ENCODE measurements at regions not wholly inside any gene's neighbourhood (a gene's known extent, or its start where the extent isn't known, plus 50 kb on each side); places are given as distances from the start of the nearest gene placed in this dataset.
"Not testable (repeated sequence)": the region's sequence is repeated elsewhere in the genome, so short reads cannot be mapped to it uniquely, and the experiment has no call there.

- in situ Hi-C loops (cut with HindIII; ENCODE audit: low pct_unique_long_range_greater_than_20kb, low sequenced_read_pairs), result no loop called here
- DNase-seq (ENCODE audit: low read depth), result no peak
Observed at GRCh38 chr4:26017531-26017930, 103.5 kb downstream of the SMIM20 start.

DNA sequence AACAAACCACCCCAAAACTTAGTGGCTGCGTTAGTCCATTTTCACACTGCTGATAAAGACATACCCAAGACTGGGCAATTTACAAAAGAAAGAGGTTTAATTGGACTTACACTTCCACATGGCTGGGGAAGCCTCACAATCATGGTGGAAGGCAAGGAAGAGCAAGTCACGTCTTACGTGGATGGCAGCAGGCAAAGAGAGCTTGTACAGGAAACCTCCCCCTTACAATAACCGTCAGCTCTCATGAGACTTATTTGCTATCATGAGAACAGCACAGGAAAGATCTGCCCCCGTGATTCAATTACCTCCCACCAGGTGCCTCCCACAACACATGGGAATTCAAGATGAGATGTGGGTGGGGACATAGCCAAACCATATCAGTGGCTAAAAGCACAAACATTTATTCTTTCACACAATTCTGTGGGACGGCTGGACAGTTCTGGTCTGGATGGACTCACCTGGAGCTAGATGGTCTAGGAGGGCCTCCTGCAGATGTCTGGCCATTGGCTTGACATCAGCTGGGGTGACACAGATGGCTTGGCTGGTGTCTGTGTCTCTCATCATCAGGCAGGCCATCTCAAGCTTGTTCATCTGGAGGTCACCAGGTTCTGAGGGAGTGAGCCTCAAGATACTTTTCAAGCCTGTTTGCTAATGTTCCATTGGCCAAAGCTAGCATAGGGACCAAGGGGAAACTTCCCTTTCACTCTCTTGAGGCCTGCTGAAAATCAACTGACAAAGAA, 104.1 kb downstream of the SMIM20 start:
- DNase-seq (ENCODE audit: low read depth); in situ Hi-C loops (cut with HindIII; ENCODE audit: low pct_unique_long_range_greater_than_20kb, low sequenced_read_pairs): not testable (repeated sequence)

DNA sequence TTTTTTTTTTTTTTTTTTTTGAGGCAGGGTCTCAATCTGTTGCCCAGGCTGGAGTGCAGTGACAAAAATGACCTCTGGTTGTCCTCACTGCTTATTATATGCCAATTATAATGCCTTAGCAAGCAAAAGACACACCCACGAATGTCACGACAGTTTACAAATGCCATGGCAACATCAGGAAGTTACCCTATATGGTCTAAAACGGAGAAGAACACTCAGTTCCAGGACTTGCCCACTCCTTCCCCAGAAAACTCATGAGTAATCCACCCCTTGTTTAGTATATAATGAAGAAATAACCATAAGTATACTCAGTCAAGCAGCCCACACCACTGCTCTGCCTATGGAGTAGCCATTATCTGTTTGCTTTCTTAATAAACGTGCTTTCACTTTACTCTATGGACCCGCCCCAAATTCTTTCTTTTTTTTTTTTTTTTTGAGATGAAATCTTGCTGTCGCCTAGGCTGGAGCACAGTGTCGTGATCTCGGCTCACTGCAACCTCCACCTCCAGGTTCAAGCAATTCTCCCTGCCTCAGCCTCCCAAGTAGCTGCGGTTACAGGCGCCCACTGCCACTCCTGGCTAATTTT, 106.2 kb downstream of the SMIM20 start:
- in situ Hi-C loops (cut with HindIII; ENCODE audit: low pct_unique_long_range_greater_than_20kb, low sequenced_read_pairs), result no loop called here
- peak; percentile 31 for DNase-seq (ENCODE audit: low read depth)

DNA sequence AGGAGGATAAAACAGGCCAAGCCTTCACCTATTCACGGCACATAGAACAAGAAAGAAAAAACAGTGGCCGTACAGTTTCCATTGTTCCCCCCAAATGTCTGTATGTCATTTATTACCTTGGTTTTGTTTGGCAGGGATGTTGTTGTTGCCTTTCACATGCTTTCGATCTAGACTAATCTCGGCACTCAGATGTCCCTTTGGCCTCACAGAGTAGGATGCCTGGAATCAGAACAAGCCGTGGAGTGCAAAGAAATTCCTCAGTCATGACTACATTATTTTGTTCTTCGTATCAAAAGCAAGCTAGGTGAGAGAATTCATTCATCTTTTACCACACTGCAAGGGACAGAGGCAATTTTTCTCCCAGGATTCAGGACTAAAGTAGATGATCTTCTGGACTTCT, 106.9 kb downstream of the SMIM20 start:
- in situ Hi-C loops (cut with HindIII; ENCODE audit: low pct_unique_long_range_greater_than_20kb, low sequenced_read_pairs), result no loop called here
- DNase-seq (ENCODE audit: low read depth), result peak; percentile 51

DNA sequence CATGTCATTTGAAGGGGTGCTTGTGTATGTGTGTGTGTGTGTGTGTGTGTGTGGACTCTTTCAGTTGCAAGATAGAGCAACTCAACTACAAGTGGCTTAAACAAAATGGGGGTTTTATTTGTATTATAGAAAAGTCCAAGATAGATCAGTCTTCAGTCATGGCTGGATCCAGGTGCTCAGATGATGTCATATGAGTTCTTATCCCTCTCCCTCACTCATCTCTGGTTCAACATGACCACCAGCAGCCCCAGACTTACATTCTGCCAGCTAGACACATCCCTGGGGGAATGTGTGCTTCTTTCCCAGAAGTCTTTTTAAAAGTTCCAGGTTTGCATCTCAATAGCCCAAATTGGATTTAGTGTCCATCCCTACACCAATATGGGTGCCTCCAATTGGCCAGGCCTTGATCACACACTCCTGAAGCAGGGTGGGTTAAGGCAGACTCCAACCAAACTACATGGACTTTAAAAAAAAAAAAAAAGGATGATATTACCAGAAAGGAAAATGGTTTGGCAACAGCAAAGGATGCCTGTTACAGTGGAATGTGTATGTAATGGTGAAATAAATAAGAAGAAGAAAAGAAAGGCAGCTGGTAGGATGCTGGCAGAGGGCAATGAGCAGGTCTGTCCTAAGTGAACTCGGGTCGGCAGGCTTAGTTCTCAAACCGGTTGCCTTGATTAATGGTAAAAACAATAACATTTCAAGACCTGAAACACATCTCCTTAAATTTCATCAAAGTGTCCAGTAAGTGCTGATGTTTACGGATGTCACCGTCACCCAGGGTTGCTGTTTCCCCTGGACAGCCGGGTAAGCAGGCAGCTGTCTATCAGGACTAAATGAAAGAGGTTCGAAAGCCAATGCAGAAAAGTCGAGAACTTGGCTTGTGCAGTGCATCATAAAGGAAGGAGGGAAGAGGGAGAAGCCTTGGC, 107.7 kb downstream of the SMIM20 start:
- in situ Hi-C loops (cut with HindIII; ENCODE audit: low pct_unique_long_range_greater_than_20kb, low sequenced_read_pairs), result no loop called here
- peak; percentile 4 for DNase-seq (ENCODE audit: low read depth)

- in situ Hi-C loops (cut with HindIII; ENCODE audit: low pct_unique_long_range_greater_than_20kb, low sequenced_read_pairs), result no loop called here
- DNase-seq (ENCODE audit: low read depth), result peak; percentile 74
Observed at GRCh38 chr4:26022346-26023202, 108.6 kb downstream of the SMIM20 start.

DNA sequence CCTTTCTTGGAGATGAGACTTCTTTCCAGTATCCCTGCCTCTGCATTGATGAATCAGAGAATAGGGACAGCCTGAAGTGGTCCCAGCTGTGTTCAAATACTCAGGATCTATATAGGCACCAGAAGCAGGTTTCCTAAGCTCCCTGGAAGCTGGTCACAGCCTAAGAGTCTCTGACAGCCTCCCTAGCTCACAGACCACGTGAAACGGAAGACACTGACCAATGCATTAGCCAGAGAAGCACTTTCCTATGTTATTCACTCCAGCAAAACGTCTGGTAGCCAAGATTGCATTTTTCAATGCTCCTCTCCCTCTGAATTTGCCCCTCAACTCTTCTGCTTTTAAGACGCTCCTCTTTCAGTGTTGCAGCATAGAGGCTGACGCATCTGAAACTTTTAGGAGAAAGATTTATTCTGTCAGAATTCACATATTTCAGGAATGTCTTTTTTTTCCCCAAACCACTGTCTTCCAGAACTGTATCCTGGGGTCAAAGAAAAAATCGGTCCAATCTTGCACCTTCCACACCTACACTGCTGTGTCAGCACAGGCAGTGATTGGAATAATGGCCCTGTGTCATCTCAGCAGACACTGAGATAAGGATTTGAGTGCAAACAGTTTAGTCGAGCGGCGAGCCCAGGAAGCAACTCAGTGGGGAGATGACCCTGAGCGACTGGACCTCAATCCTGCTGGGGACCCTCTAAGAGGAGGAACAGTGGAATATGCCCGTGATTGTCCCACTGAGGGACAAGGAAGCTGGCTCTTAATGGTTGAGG, 109.4 kb downstream of the SMIM20 start:
- no peak for DNase-seq (ENCODE audit: low read depth)
- in situ Hi-C loops (cut with HindIII; ENCODE audit: low pct_unique_long_range_greater_than_20kb, low sequenced_read_pairs), result no loop called here

DNA sequence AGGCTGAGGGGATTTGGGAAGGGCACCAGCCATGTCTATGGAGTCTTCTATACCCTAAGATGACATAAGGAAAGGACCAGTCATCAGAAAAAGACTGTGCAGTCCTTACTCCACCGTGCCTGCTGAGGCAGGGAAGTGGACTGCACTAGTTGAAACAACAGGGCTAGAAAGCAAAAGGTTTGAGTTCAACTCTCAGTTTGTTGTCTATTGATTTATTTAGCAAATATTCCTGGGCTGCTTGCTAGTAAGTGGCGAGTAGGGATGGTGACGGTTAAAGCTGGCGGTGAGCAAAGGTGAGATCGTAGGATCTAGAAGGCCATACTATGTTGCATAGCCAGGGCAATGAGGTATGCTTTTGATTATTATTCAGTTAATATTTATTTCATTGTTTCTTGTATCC, 110.1 kb downstream of the SMIM20 start:
- no peak for DNase-seq (ENCODE audit: low read depth)
- in situ Hi-C loops (cut with HindIII; ENCODE audit: low pct_unique_long_range_greater_than_20kb, low sequenced_read_pairs), result no loop called here

GRCh38 chr4:26028133-26028792, 114.2 kb downstream of the SMIM20 start:
- in situ Hi-C loops (cut with HindIII; ENCODE audit: low pct_unique_long_range_greater_than_20kb, low sequenced_read_pairs), result no loop called here
- DNase-seq (ENCODE audit: low read depth), result no peak

DNA sequence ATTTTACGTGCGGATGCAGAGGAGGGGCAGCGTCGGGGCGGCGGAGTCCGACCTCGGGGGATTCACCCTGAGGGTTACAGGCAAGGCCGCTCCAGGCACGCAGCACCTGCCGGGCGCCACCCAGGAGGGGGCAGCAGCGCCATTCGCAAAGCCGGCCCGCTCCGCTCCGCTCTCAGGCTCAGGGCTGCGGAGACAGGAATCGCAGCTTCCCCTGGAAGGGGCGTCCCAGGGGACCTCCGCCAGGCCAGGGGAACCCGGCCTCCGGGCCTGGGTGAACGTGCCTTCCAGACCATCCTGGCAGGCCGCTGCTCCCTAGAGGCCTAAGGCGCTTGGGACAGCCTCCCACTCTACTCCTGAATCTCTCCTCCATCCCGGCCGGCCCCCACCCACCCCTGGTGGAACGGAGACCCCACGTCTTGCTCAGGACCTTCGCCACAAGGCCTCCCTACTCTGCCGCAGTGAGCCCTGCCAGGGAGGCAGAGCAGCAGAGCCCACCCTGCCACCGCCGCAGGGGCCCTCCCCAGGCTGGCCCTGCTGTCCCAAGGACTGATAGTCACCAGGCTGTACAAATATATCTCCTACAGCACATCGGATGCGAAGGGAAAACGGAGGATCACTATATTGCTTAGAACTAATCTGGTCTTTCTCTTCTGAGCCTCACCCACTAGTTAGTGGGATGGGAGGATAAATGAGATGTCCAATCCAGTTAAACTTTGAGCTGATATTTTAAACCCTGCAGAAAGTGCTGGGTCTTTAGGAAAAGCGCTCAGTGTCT, 115.0 kb downstream of the SMIM20 start:
- in situ Hi-C loops (cut with HindIII; ENCODE audit: low pct_unique_long_range_greater_than_20kb, low sequenced_read_pairs), result no loop called here
- no peak for DNase-seq (ENCODE audit: low read depth)

DNA sequence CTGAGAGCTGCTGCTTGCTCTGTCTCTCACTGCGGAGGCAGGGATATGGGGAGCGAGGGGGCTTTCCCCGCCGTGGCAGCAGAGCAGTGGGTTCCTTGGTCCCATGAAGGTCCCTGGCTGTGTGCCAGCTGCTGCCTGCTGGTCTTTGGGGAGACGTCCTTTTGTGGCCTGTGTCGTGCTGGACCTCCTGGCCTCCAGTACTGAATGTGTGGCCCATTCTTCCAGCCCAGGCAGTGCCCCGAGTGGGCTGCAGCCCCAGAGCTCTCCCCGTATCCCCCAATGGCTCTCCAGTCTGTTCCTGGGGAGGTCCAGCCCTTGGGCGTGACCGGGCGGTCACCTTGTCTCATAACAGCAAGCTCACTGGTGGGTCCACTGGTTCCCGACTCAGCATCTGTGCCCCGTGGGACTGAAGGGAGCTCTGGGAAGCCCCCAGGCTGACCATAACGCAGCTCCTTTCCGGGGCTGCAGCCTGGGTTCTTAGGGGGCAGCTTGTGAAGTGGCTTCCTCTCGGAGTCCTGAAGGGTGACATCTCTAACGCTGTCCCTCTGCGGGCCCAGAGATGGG, 115.6 kb downstream of the SMIM20 start:
- no peak for DNase-seq (ENCODE audit: low read depth)
- in situ Hi-C loops (cut with HindIII; ENCODE audit: low pct_unique_long_range_greater_than_20kb, low sequenced_read_pairs), result no loop called here

DNA sequence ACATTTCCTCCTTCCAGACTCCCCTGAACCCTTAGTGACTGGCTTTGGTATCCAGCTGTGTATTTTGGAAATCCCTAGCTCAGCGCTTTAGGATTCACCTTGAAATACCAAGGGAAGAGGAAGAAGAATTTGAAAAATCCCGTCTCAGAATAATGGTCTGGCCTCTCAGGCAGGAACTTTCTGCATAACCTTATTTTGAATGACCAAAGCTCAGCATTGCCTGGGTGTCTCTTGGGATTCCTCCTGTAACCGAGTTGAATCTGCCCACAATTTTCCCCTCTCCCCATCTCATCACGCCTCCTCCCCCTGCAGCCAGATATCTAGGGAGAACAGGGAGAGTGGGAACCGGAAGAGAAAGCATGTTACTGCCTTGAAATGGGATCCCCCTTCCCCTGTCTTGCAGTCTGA, 116.2 kb downstream of the SMIM20 start:
- in situ Hi-C loops (cut with HindIII; ENCODE audit: low pct_unique_long_range_greater_than_20kb, low sequenced_read_pairs), result no loop called here
- no peak for DNase-seq (ENCODE audit: low read depth)

GRCh38 chr4:26030780-26031179, 116.8 kb downstream of the SMIM20 start:
- DNase-seq (ENCODE audit: low read depth), result no peak
- in situ Hi-C loops (cut with HindIII; ENCODE audit: low pct_unique_long_range_greater_than_20kb, low sequenced_read_pairs), result no loop called here

- no peak for DNase-seq (ENCODE audit: low read depth)
- in situ Hi-C loops (cut with HindIII; ENCODE audit: low pct_unique_long_range_greater_than_20kb, low sequenced_read_pairs), result no loop called here
Observed at GRCh38 chr4:26031704-26032103, 117.7 kb downstream of the SMIM20 start.

GRCh38 chr4:26032142-26032541, 118.1 kb downstream of the SMIM20 start:
- DNase-seq (ENCODE audit: low read depth), result no peak
- in situ Hi-C loops (cut with HindIII; ENCODE audit: low pct_unique_long_range_greater_than_20kb, low sequenced_read_pairs), result no loop called here

DNA sequence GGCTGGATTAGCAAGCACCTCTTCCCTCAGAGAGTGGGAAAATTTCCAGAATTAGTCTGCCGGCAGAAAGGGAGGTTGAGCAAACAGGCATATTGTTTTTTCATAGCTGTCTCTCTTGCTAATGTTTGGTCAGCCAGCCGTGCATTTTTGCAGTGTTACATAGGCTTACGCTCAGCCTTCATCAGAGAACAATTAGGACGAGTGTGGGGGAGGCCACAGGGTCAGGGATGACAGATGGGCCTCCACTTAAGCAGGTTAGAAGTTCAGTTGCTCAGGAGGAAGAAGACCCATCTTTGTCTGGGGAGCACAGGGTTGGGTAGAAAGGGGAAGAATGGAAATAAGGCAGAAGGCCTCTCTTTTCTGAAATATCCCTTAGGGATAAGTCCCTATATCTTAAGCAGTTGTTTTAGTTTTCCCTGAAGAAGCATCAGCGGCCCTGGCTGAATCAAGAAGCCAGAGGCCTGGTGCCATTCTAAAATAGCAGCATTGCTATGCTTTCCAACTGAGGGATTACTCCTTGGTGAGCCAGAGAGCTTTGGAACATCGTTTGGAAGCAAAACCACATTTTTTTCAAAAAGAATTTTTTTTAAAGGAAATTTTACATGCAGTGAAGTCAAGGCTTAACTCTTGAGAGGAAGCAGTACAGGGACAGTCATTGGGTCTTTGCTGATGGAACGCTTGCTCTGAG, 118.8 kb downstream of the SMIM20 start:
- in situ Hi-C loops (cut with HindIII; ENCODE audit: low pct_unique_long_range_greater_than_20kb, low sequenced_read_pairs), result no loop called here
- DNase-seq (ENCODE audit: low read depth), result peak; percentile 67

Data from Caki2 (cell line).